Adrenal gland (tissue), 9 donors: ENCODE measurements at regions not wholly inside any gene's neighbourhood (a gene's known extent, or its start where the extent isn't known, plus 50 kb on each side); places are given as distances from the start of the nearest gene placed in this dataset.

ENCODE experiments used
- DNase-seq, 7 donors: peaks; one replicate each; pipeline ENCODE4 v3.0.0-alpha.2; 2019 to 2020
- H3K27ac ChIP-seq, 5 donors: fragments of 200-600 bp; sonication (generic) in 4 of 5; 1 replicate in 3 of 5; 2 replicates in 2 of 5; pipeline versions ENCODE4 v1.5.1 to v1.8.0; 2016 to 2020; ENCODE audit warnings: mild to moderate bottlenecking in 1 of 5
- H3K27me3 ChIP-seq: fragments of 200-600 bp; 2 replicates; pipeline ENCODE4 v1.8.0; 2021
- H3K36me3 ChIP-seq, 2 donors: fragments of 200-600 bp; replicated peaks in 1 of 2; 1 replicate in 1 of 2; 2 replicates in 1 of 2; pipeline versions ENCODE4 v1.5.1 to v1.8.0; 2018 to 2022
- H3K4me1 ChIP-seq, 2 donors: fragments of 200-600 bp; replicated peaks in 1 of 2; 1 replicate in 1 of 2; 2 replicates in 1 of 2; pipeline versions ENCODE4 v1.5.1 to v1.8.0; 2018 to 2021
- H3K4me3 ChIP-seq, 4 donors: fragments of 200-600 bp; sonication (generic) in 3 of 4; one replicate each; pipeline ENCODE4 v1.5.1; 2016 to 2018
- H3K9me3 ChIP-seq, 3 donors: fragments of 200-600 bp; sonication (generic) in 1 of 3; replicated peaks in 1 of 3; 1 replicate in 2 of 3; 2 replicates in 1 of 3; pipeline versions ENCODE4 v1.5.1 to v1.8.0; 2016 to 2021
- CTCF ChIP-seq, 6 experiments: fragments of 450-650 bp in 4 of 6; fragments of 200-600 bp in 2 of 6; sonication (generic) in 1 of 6; IDR thresholded peaks; 1 replicate in 5 of 6; 2 replicates in 1 of 6; pipeline versions ENCODE4 v1.5.1 to v1.8.0; 2016 to 2021; ENCODE audit warnings: antibody characterized with exemption in 6 of 6, mild to moderate bottlenecking in 2 of 6, moderate library complexity in 1 of 6
- POLR2A ChIP-seq, 2 donors: fragments of 450-650 bp; IDR thresholded peaks; one replicate each; pipeline ENCODE4 v1.6.1; 2017; ENCODE audit warnings: antibody characterized with exemption in 2 of 2, mild to moderate bottlenecking in 2 of 2, moderate library complexity in 1 of 2
- WGBS, 4 donors: extraction: QIAGEN DNeasy Blood & Tissue Kit in 2 of 4; methylation state at CpG; one replicate each; pipeline versions ENCODE4 v1.1.5 to v1.1.7; 2013 to 2017; 5-methylcytosine and 5-hydroxymethylcytosine counted together
- intact Hi-C, 2 donors: fragments of 100-400 bp; cut with DNase I; formaldehyde crosslinking; loops; one replicate each; pipeline versions ENCODE4 v1.14.1 to v1.15.0; 2022 to 2023
- donor health status: healthy with polysubstance abuse.
- donor health status: Bipolar disorder and iron deficiency.
- donor health status: DM: yes; HTN: yes; CAD: no.
- donor health status: DM: no; HTN: no; CAD: no.
- donor health status: DM: no; HTN: no; CAD: no.

GRCh38 chr3:780505-780904 lies 312.3 kb upstream of the CNTN6 start:
- Histone ChIP-seq H3K36me3 (no peaks in the 10 kb centered on the region), H3K27ac (no peak overlapping the region), H3K27me3 (no peaks in the 10 kb centered on the region), H3K4me3 (no peak overlapping the region), H3K4me1 (no peaks in the 10 kb centered on the region), H3K9me3 (no peaks in the 10 kb centered on the region)
- no peak for DNase-seq
- TF ChIP-seq POLR2A (IDR thresholded peaks at IDR 0.05) (no peak), CTCF (IDR thresholded peaks at IDR 0.05) (no peak)
- intact Hi-C loops, result no loop called here
- 58 to 81% (median 76%) methylated on average over 3 of the region's 3 CpGs for WGBS, 4 donors

- DNase-seq, result no peak
- Histone ChIP-seq H3K9me3 (no peaks in the 10 kb centered on the region), H3K27ac (no peak overlapping the region), H3K4me3 (no peak overlapping the region), H3K4me1 (no peaks in the 10 kb centered on the region), H3K27me3 (no peaks in the 10 kb centered on the region), H3K36me3 (no peaks in the 10 kb centered on the region)
- intact Hi-C loops, result no loop called here
- 90 to 93% (median 91%) methylated on average over 5 of the region's 5 CpGs for WGBS, 4 donors
- TF ChIP-seq CTCF (IDR thresholded peaks at IDR 0.05), result no peak
- TF ChIP-seq POLR2A (IDR thresholded peaks at IDR 0.05), result no peak
Measured at GRCh38 chr3:791442-791841, 301.4 kb upstream of the CNTN6 start.

GRCh38 chr3:792630-793029 lies 300.2 kb upstream of the CNTN6 start:
- TF ChIP-seq POLR2A (IDR thresholded peaks at IDR 0.05), result no peak
- no peak for TF ChIP-seq CTCF (IDR thresholded peaks at IDR 0.05)
- H3K36me3 ChIP-seq, result no peaks in the 10 kb centered on the region
- 32 to 48% (median 36%) methylated on average over 8 of the region's 8 CpGs for WGBS, 4 donors
- H3K27ac ChIP-seq, result no peak overlapping the region
- no peak overlapping the region for H3K4me3 ChIP-seq
- H3K4me1 ChIP-seq, result no peaks in the 10 kb centered on the region
- peak in 3 of 7 donors; percentile 16 to 53 (median 21) for DNase-seq
- intact Hi-C loops, result no loop called here
- no peaks in the 10 kb centered on the region for H3K27me3 ChIP-seq
- H3K9me3 ChIP-seq, result no peaks in the 10 kb centered on the region

GRCh38 chr3:804211-804610 lies 288.6 kb upstream of the CNTN6 start:
- intact Hi-C loops, result no loop called here
- Histone ChIP-seq H3K27ac (no peak overlapping the region), H3K36me3 (no peaks in the 10 kb centered on the region), H3K27me3 (no peaks in the 10 kb centered on the region), H3K4me3 (no peak overlapping the region), H3K4me1 (no peaks in the 10 kb centered on the region), H3K9me3 (no peaks in the 10 kb centered on the region)
- TF ChIP-seq POLR2A (IDR thresholded peaks at IDR 0.05) (no peak), CTCF (IDR thresholded peaks at IDR 0.05) (no peak)
- 45 to 60% (median 50%) methylated on average over 2 of the region's 2 CpGs for WGBS, 4 donors
- DNase-seq, result no peak
